Stimulated activated naive CD8-positive, alpha-beta T cell treated with anti-CD3 and anti-CD28 coated beads, Interleukin-15, Interleukin-2, amounts not matched to agents 100 U/mL and 50 U/mL, for 24 hours (primary cell): ENCODE measurements at regions not wholly inside any gene's neighbourhood (a gene's known extent, or its start where the extent isn't known, plus 50 kb on each side); places are given as distances from the start of the nearest gene placed in this dataset.
"Not testable (repeated sequence)": the region's sequence is repeated elsewhere in the genome, so short reads cannot be mapped to it uniquely, and the experiment has no call there.

ENCODE experiments used
- ATAC-seq: fragments of 150-1000 bp; cut with Tn5 transposase; one replicate; pipeline ENCODE4 v1.10.0; 2021
- DNase-seq: peaks from one replicate; pipeline ENCODE4 v3.0.0; 2021

GRCh38 chr15:99464137-99464536, 101.6 kb upstream of the MEF2A start:
- ATAC-seq = no peak
- DNase-seq = no peak

- DNase-seq = no peak
- no peak for ATAC-seq
Measured at GRCh38 chr15:99466701-99467337, 99.0 kb upstream of the MEF2A start.

GRCh38 chr15:99467338-99467720, 98.5 kb upstream of the MEF2A start:
- DNase-seq = no peak
- no peak for ATAC-seq

GRCh38 chr15:99467853-99468464, 97.8 kb upstream of the MEF2A start:
- no peak for ATAC-seq
- no peak for DNase-seq

- not testable (repeated sequence) for DNase-seq, ATAC-seq
Measured at GRCh38 chr15:99470204-99470603, 95.6 kb upstream of the MEF2A start.

GRCh38 chr15:99472416-99473145, 93.2 kb upstream of the MEF2A start:
- DNase-seq = no peak
- no peak for ATAC-seq

- ATAC-seq = no peak
- DNase-seq = no peak
Measured at GRCh38 chr15:99473981-99474906, 91.5 kb upstream of the MEF2A start.

GRCh38 chr15:99474909-99475753, 90.7 kb upstream of the MEF2A start:
- DNase-seq (no peak), ATAC-seq (no peak)

GRCh38 chr15:99475754-99476412, 89.9 kb upstream of the MEF2A start:
- no peak for DNase-seq

GRCh38 chr15:99476413-99477222, 89.2 kb upstream of the MEF2A start:
- ATAC-seq (peak; percentile 42), DNase-seq (peak; percentile 51)

More at GRCh38 chr15:99475754-99476412, 89.9 kb upstream of the MEF2A start:
- ATAC-seq = no peak

- no peak for ATAC-seq
- no peak for DNase-seq
Measured at GRCh38 chr15:99477791-99478471, 87.9 kb upstream of the MEF2A start.

- DNase-seq = no peak
- no peak for ATAC-seq
Measured at GRCh38 chr15:99478977-99479376, 86.8 kb upstream of the MEF2A start.

- no peak for ATAC-seq
Measured at GRCh38 chr15:99480016-99480810, 85.6 kb upstream of the MEF2A start.

GRCh38 chr15:99481113-99481950, 84.5 kb upstream of the MEF2A start:
- DNase-seq (no peak), ATAC-seq (no peak)

More at GRCh38 chr15:99480016-99480810, 85.6 kb upstream of the MEF2A start:
- DNase-seq = no peak

GRCh38 chr15:99481951-99482230, 83.9 kb upstream of the MEF2A start:
- no peak for DNase-seq

GRCh38 chr15:99482993-99483392, 82.8 kb upstream of the MEF2A start:
- no peak for DNase-seq
- no peak for ATAC-seq

More at GRCh38 chr15:99481951-99482230, 83.9 kb upstream of the MEF2A start:
- ATAC-seq = peak; percentile 84

- ATAC-seq (no peak), DNase-seq (no peak)
Measured at GRCh38 chr15:99485153-99485961, 80.4 kb upstream of the MEF2A start.
